Heart left ventricle (tissue), 13 donors: ENCODE measurements at regions not wholly inside any gene's neighbourhood (a gene's known extent, or its start where the extent isn't known, plus 50 kb on each side); places are given as distances from the start of the nearest gene placed in this dataset.

ENCODE experiments used
- CTCF ChIP-seq, 12 donors: fragments of 200-600 bp; sonication (generic) in 4 of 12; IDR thresholded peaks; one replicate each; pipeline versions ENCODE4 v1.5.0 to v1.8.0; 2018 to 2022; ENCODE audit warnings: antibody characterized with exemption in 12 of 12, mild to moderate bottlenecking in 5 of 12
- POLR2A ChIP-seq, 2 donors: fragments of 450-650 bp; IDR thresholded peaks; one replicate each; pipeline ENCODE4 v1.6.1; 2017; ENCODE audit warnings: antibody characterized with exemption in 2 of 2, mild to moderate bottlenecking in 2 of 2, moderate library complexity in 2 of 2
- donor health status: ischemic (EF 13 %, LVEDD 7.1; RV severe dilation, severe dysfunction).
- donor health status: DM: no; HTN: yes; CAD: no.
- donor health status: DM: no; HTN: no; CAD: no.
- donor health status: ischemic (EF 25% LVEDD 6.9; RV normal size, moderate dysfunction).
- donor health status: ischemic (EF 25% LVEDD 5.7; RV mildly dilated, moderate dysfunction).
- donor health status: ischemic (EF 35%, LVEDD 5.7; RV mildly dilated, moderate dysfunction).
- donor health status: nonischemic (EF 11% LVEDD 7.7; RV severe dilation, severe dysfunction).
- donor health status: DM: yes; HTN: yes; CAD: no.
- donor health status: PGD.
- donor health status: ischemic (EF 29% LVEDD 5.4; RV normal size, mild dysfunction).
- donor health status: nonischemic (EF 23%, LVEDD 6.1; RV moderate dilation, normal function).

GRCh38 chr5:17929171-17929570 is 294.9 kb downstream of the TAF11L14 start:
- TF ChIP-seq CTCF (IDR thresholded peaks at IDR 0.05) (no peak), POLR2A (IDR thresholded peaks at IDR 0.05) (no peak)
